Neural progenitor cell (in vitro differentiated cells): ENCODE measurements at regions not wholly inside any gene's neighbourhood (a gene's known extent, or its start where the extent isn't known, plus 50 kb on each side); places are given as distances from the start of the nearest gene placed in this dataset.

ENCODE experiments used
- CTCF ChIP-seq: fragments of 200-600 bp; sonication (generic); IDR thresholded peaks from 2 replicates; pipeline ENCODE4 v1.5.1; 2017; ENCODE audit warnings: antibody characterized with exemption, mild to moderate bottlenecking
- EZH2phosphoT487 ChIP-seq: fragments of 200-600 bp; sonication (generic); IDR thresholded peaks from 2 replicates; pipeline ENCODE4 v1.6.1; 2017; ENCODE audit warnings: antibody characterized with exemption

DNA sequence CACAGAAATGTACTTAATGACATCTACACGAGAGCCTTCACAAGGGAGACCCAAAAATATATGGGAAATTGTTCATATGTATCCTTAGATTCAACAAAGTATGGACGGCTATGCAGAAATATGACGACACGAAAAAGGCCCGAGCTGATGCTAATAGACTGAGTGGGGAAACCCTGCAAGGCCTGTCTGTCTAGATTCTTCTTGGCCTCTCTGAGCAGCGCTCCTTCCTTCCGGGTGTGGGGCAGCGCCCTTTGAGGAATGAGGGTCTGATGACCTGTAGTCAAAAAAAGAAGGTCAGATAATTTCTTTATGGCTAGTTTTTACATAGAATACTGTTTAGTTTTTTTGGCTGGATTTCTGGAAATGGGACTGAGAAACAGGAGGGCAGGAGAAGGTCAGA is 192.8 kb upstream of the AKR1E2 start:
- TF ChIP-seq EZH2phosphoT487, result no peak
- no peak for TF ChIP-seq CTCF
